ENCODE measurements at regions not wholly inside any gene's neighbourhood (a gene's known extent, or its start where the extent isn't known, plus 50 kb on each side); places are given as distances from the start of the nearest gene placed in this dataset.

DNA sequence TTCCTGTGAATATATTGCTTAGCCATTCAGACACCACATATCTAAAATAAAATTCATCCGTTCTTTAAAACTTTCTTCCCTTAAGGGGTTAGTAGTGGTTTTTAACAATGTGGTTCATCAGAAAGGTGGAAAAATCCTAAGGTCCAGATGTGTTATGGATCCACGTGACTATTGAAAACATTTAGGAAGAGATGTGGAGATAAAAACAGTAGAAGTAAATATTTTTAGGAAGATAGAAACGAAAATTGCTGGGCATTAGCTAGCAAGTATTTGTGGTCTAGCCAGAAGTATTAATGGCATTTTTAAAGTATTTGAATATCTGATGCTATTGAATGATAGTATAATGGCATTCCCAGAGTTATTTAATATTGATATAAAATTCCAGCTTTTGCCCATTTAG is 180.8 kb downstream of the LTN1 start:
- TF ChIP-seq ZNF331 (CRISPR knock-in tag; IDR thresholded peaks at IDR 0.05; ENCODE audit: low read depth) (no peak), POLR2AphosphoS5 (IDR thresholded peaks at IDR 0.05; ENCODE audit: low read depth) (no peak)
- TF ChIP-seq, protein P1, sequence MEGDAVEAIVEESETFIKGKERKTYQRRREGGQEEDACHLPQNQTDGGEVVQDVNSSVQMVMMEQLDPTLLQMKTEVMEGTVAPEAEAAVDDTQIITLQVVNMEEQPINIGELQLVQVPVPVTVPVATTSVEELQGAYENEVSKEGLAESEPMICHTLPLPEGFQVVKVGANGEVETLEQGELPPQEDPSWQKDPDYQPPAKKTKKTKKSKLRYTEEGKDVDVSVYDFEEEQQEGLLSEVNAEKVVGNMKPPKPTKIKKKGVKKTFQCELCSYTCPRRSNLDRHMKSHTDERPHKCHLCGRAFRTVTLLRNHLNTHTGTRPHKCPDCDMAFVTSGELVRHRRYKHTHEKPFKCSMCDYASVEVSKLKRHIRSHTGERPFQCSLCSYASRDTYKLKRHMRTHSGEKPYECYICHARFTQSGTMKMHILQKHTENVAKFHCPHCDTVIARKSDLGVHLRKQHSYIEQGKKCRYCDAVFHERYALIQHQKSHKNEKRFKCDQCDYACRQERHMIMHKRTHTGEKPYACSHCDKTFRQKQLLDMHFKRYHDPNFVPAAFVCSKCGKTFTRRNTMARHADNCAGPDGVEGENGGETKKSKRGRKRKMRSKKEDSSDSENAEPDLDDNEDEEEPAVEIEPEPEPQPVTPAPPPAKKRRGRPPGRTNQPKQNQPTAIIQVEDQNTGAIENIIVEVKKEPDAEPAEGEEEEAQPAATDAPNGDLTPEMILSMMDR (conservative IDR thresholded peaks at IDR 0.05; ENCODE audit: low read depth in 2 of 2): no peak

All from GM23338 (cell line).